Lower leg skin (tissue), 4 donors: ENCODE measurements at regions not wholly inside any gene's neighbourhood (a gene's known extent, or its start where the extent isn't known, plus 50 kb on each side); places are given as distances from the start of the nearest gene placed in this dataset.
A peak's percentile ranks its signal among the peaks of the same experiment; 100 is the strongest.

Experiments
- DNase-seq, 2 donors: peaks; one replicate each; pipeline ENCODE4 v3.0.0-alpha.2; 2019; ENCODE audit warnings: low spot score in 2 of 2
- H3K4me3 ChIP-seq: fragments of 200-600 bp; sonication (generic); 2 replicates; pipeline ENCODE4 v1.5.1; 2017; ENCODE audit warnings: mild to moderate bottlenecking, low read depth; ENCODE audit not compliant: poor library complexity, severe bottlenecking
- POLR2A ChIP-seq, 2 donors: fragments of 450-650 bp; IDR thresholded peaks; one replicate each; pipeline ENCODE4 v1.6.1; 2016 to 2017; ENCODE audit warnings: antibody characterized with exemption in 2 of 2, mild to moderate bottlenecking in 1 of 2, moderate library complexity in 1 of 2
- WGBS, 2 donors: methylation state at CpG; one replicate each; pipeline ENCODE4 v1.1.5; 2018; 5-methylcytosine and 5-hydroxymethylcytosine counted together
- intact Hi-C: fragments of 100-400 bp; cut with DNase I; formaldehyde crosslinking; loops from one replicate; pipeline ENCODE4 v1.15.0; 2023; ENCODE audit warnings: low total_unique reads
- TF ChIP-seq, protein P1 (sequence below), 3 donors: fragments of 450-650 bp; IDR thresholded peaks; one replicate each; pipeline ENCODE4 v1.5.1; 2016; ENCODE audit warnings: antibody characterized with exemption in 3 of 3, mild to moderate bottlenecking in 3 of 3, moderate library complexity in 2 of 3

DNA sequence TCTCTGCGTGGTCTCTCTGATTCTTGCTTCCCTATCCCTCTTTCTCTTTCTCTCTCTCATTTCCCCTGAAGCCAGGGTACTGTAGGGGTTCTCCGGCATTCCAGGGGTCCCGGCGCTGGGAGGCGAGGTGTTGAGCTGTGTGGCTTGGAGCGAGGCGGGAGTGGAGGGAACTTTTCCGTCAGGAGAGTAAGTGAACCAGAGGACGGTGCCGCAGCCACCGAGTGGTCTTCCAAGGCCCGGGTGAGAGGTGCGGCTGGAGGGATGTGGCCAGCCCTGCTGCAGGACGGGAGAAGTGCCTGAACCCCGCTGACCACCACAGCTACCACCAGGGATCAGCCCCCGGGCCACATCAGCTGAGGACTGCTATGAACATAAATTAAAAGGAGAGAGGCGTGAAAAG is 68.2 kb upstream of the FAM181A start:
- TF ChIP-seq, protein P1, sequence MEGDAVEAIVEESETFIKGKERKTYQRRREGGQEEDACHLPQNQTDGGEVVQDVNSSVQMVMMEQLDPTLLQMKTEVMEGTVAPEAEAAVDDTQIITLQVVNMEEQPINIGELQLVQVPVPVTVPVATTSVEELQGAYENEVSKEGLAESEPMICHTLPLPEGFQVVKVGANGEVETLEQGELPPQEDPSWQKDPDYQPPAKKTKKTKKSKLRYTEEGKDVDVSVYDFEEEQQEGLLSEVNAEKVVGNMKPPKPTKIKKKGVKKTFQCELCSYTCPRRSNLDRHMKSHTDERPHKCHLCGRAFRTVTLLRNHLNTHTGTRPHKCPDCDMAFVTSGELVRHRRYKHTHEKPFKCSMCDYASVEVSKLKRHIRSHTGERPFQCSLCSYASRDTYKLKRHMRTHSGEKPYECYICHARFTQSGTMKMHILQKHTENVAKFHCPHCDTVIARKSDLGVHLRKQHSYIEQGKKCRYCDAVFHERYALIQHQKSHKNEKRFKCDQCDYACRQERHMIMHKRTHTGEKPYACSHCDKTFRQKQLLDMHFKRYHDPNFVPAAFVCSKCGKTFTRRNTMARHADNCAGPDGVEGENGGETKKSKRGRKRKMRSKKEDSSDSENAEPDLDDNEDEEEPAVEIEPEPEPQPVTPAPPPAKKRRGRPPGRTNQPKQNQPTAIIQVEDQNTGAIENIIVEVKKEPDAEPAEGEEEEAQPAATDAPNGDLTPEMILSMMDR (IDR thresholded peaks at IDR 0.05), result no peak
- TF ChIP-seq POLR2A (IDR thresholded peaks at IDR 0.05), result no peak
- no peak overlapping the region for H3K4me3 ChIP-seq
- intact Hi-C loops, result no loop called here
- 84 to 89% methylated on average over 17 of the region's 17 CpGs for WGBS, 2 donors
- no peak for DNase-seq

GRCh38 chr14:93857500-93858283 is 69.4 kb upstream of the PRIMA1 start:
- WGBS, 2 donors, result 31 to 46% methylated on average over 12 of the region's 12 CpGs
- TF ChIP-seq, protein P1 (IDR thresholded peaks at IDR 0.05), result no peak
- no peak for TF ChIP-seq POLR2A (IDR thresholded peaks at IDR 0.05)
- H3K4me3 ChIP-seq, result no peak overlapping the region
- no peak for DNase-seq
- intact Hi-C loops, result no loop called here

DNA sequence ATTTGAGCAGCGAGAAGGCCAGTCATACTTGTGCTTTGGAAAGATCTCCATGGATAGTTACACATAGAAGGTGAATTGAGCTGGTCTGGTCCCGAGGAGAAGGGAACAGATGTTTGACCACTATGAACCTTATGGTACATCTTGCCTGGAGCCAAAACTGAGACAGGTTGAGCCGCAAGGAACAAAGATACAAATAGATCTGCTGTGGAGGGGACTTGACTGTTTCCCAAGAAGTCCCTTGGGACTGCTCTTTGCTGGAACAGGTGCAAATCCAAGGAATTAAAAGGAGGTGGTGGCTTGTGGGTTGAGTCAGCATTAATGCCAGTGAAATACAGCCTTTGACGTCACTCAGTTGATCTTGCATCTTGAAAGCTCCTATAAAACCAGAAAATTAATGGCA is 68.8 kb upstream of the PRIMA1 start:
- TF ChIP-seq POLR2A (IDR thresholded peaks at IDR 0.05), result no peak
- TF ChIP-seq, protein P1 (IDR thresholded peaks at IDR 0.05), result no peak
- intact Hi-C loops, result no loop called here
- DNase-seq, result no peak
- no peak overlapping the region for H3K4me3 ChIP-seq
- 68 to 84% methylated on average over 3 to 4 of the region's 4 CpGs for WGBS, 2 donors

- WGBS, 2 donors, result 46 to 60% methylated on average over 3 of the region's 3 CpGs
- DNase-seq, result no peak
- intact Hi-C loops, result no loop called here
- TF ChIP-seq, protein P1 (IDR thresholded peaks at IDR 0.05), result no peak
- TF ChIP-seq POLR2A (IDR thresholded peaks at IDR 0.05), result no peak
- H3K4me3 ChIP-seq, result no peak overlapping the region
Measured at GRCh38 chr14:93855737-93856136, 67.5 kb upstream of the PRIMA1 start.

GRCh38 chr14:93847473-93847872 is 59.2 kb upstream of the PRIMA1 start:
- 58 to 66% methylated on average over 2 of the region's 2 CpGs for WGBS, 2 donors
- DNase-seq, result no peak
- no peak overlapping the region for H3K4me3 ChIP-seq
- TF ChIP-seq, protein P1 (IDR thresholded peaks at IDR 0.05), result no peak
- no peak for TF ChIP-seq POLR2A (IDR thresholded peaks at IDR 0.05)
- intact Hi-C loops, result no loop called here

- no peak overlapping the region for H3K4me3 ChIP-seq
Measured at GRCh38 chr14:93838238-93838637, 50.0 kb upstream of the PRIMA1 start.

More at GRCh38 chr14:93838238-93838637, 50.0 kb upstream of the PRIMA1 start:
- WGBS, 2 donors, result 62 to 66% methylated on average over 3 of the region's 3 CpGs
- no peak for TF ChIP-seq POLR2A (IDR thresholded peaks at IDR 0.05)
- TF ChIP-seq, protein P1 (IDR thresholded peaks at IDR 0.05), result no peak
- intact Hi-C loops, result no loop called here
- DNase-seq, result peak in 1 of 2 donors; percentile 0
